Neural cell (in vitro differentiated cells): ENCODE measurements at regions not wholly inside any gene's neighbourhood (a gene's known extent, or its start where the extent isn't known, plus 50 kb on each side); places are given as distances from the start of the nearest gene placed in this dataset.

ENCODE experiments used
- CTCF ChIP-seq: fragments of 450-650 bp; IDR thresholded peaks from 2 replicates; pipeline ENCODE4 v1.5.1; 2014; ENCODE audit warnings: antibody characterized with exemption, mild to moderate bottlenecking, moderate library complexity; ENCODE audit not compliant: poor library complexity, severe bottlenecking
- MXI1 ChIP-seq: fragments of 450-650 bp; conservative IDR thresholded peaks from 2 replicates; pipeline ENCODE4 v1.6.1; 2014; ENCODE audit warnings: antibody characterized with exemption, mild to moderate bottlenecking; ENCODE audit not compliant: poor library complexity, severe bottlenecking
- TAF1 ChIP-seq: IDR thresholded peaks from 2 replicates; pipeline ENCODE4 v1.6.1; 2012; ENCODE audit warnings: low read depth

- TF ChIP-seq MXI1 (no peak), CTCF (no peak), TAF1 (no peak)
These were observed 76.6 kb upstream of the DAB2 start for GRCh38 chr5:39501397-39501796.
